ENCODE measurements at regions not wholly inside any gene's neighbourhood (a gene's known extent, or its start where the extent isn't known, plus 50 kb on each side); places are given as distances from the start of the nearest gene placed in this dataset.

- TF ChIP-seq CTCF (IDR thresholded peaks at IDR 0.05): no peak
- Mint-ChIP-seq H3K27ac (ENCODE audit: unreplicated experiment) (peak overlapping the region; percentile 38), H3K9me3 (ENCODE audit: low read depth) (no peaks in the 10 kb centered on the region), H3K27me3 (ENCODE audit: low read depth) (no peaks in the 10 kb centered on the region), H3K4me3 (ENCODE audit: unreplicated experiment) (no peak overlapping the region), H3K36me3 (ENCODE audit: low read depth) (peaks cover 1% of the 10 kb centered on the region), H3K4me1 (ENCODE audit: low read depth) (peaks cover 27% of the 10 kb centered on the region)
- DNase-seq (ENCODE audit: low spot score): no peak
Measured at GRCh38 chr7:54810401-54810800, 51.4 kb upstream of the SEC61G start.

- Mint-ChIP-seq H3K27me3 (ENCODE audit: low read depth) (no peaks in the 10 kb centered on the region), H3K9me3 (ENCODE audit: low read depth) (no peaks in the 10 kb centered on the region), H3K27ac (ENCODE audit: unreplicated experiment) (peak overlapping the region; percentile 92), H3K4me3 (ENCODE audit: unreplicated experiment) (peak overlapping the region; percentile 21), H3K4me1 (ENCODE audit: low read depth) (peaks cover 27% of the 10 kb centered on the region), H3K36me3 (ENCODE audit: low read depth) (peaks cover 1% of the 10 kb centered on the region)
- TF ChIP-seq CTCF (IDR thresholded peaks at IDR 0.05): no peak
- no peak for DNase-seq (ENCODE audit: low spot score)
Measured at GRCh38 chr7:54811041-54811845, 52.2 kb upstream of the SEC61G start.

- no peak for DNase-seq (ENCODE audit: low spot score)
- H3K4me3 Mint-ChIP-seq (ENCODE audit: unreplicated experiment): peak overlapping the region; percentile 21
Measured at GRCh38 chr7:54811846-54812254, 52.8 kb upstream of the SEC61G start.

GRCh38 chr7:54812756-54813322, 53.8 kb upstream of the SEC61G start:
- Mint-ChIP-seq H3K27me3 (ENCODE audit: low read depth) (no peaks in the 10 kb centered on the region), H3K27ac (ENCODE audit: unreplicated experiment) (no peak overlapping the region), H3K9me3 (ENCODE audit: low read depth) (no peaks in the 10 kb centered on the region), H3K4me1 (ENCODE audit: low read depth) (peaks cover 27% of the 10 kb centered on the region), H3K4me3 (ENCODE audit: unreplicated experiment) (no peak overlapping the region), H3K36me3 (ENCODE audit: low read depth) (no peaks in the 10 kb centered on the region)
- no peak for TF ChIP-seq CTCF (IDR thresholded peaks at IDR 0.05)
- DNase-seq (ENCODE audit: low spot score): no peak

More at GRCh38 chr7:54811846-54812254, 52.8 kb upstream of the SEC61G start:
- no peaks in the 10 kb centered on the region for H3K9me3 Mint-ChIP-seq (ENCODE audit: low read depth)
- H3K36me3 Mint-ChIP-seq (ENCODE audit: low read depth): no peaks in the 10 kb centered on the region
- H3K27me3 Mint-ChIP-seq (ENCODE audit: low read depth): no peaks in the 10 kb centered on the region
- TF ChIP-seq CTCF (IDR thresholded peaks at IDR 0.05): no peak
- peaks cover 27% of the 10 kb centered on the region for H3K4me1 Mint-ChIP-seq (ENCODE audit: low read depth)
- peak overlapping the region; percentile 92 for H3K27ac Mint-ChIP-seq (ENCODE audit: unreplicated experiment)

GRCh38 chr7:54813398-54813797, 54.4 kb upstream of the SEC61G start:
- no peak for TF ChIP-seq CTCF (IDR thresholded peaks at IDR 0.05)
- Mint-ChIP-seq H3K27me3 (ENCODE audit: low read depth) (no peaks in the 10 kb centered on the region), H3K4me3 (ENCODE audit: unreplicated experiment) (no peak overlapping the region), H3K27ac (ENCODE audit: unreplicated experiment) (no peak overlapping the region), H3K9me3 (ENCODE audit: low read depth) (no peaks in the 10 kb centered on the region), H3K4me1 (ENCODE audit: low read depth) (peaks cover 27% of the 10 kb centered on the region), H3K36me3 (ENCODE audit: low read depth) (no peaks in the 10 kb centered on the region)
- no peak for DNase-seq (ENCODE audit: low spot score)
